Gastrocnemius medialis (tissue), 4 donors: ENCODE measurements at regions not wholly inside any gene's neighbourhood (a gene's known extent, or its start where the extent isn't known, plus 50 kb on each side); places are given as distances from the start of the nearest gene placed in this dataset.

Source experiments
- ATAC-seq, 2 donors: fragments of 150-250 bp; one replicate each; pipeline ENCODE4 v1.9.1; 2016
- DNase-seq, 2 donors: peaks; one replicate each; pipeline ENCODE4 v3.0.0-alpha.2; 2019
- H3K27ac ChIP-seq, 4 donors: fragments of 200-600 bp; sonication (generic); 1 replicate in 1 of 4; 2 replicates in 3 of 4; pipeline ENCODE4 v1.5.1; 2016 to 2018; ENCODE audit warnings: mild to moderate bottlenecking in 2 of 4, moderate library complexity in 1 of 4
- H3K27me3 ChIP-seq, 3 donors: fragments of 200-600 bp; sonication (generic) in 2 of 3; 1 replicate in 1 of 3; 2 replicates in 2 of 3; pipeline versions ENCODE4 v1.5.1 to v1.6.0; 2016 to 2019; ENCODE audit warnings: mild to moderate bottlenecking in 1 of 3, moderate library complexity in 1 of 3
- H3K36me3 ChIP-seq, 2 donors: fragments of 200-600 bp; sonication (generic) in 1 of 2; one replicate each; pipeline ENCODE4 v1.5.1; 2017 to 2018
- H3K4me1 ChIP-seq, 2 donors: fragments of 200-600 bp; sonication (generic) in 1 of 2; one replicate each; pipeline ENCODE4 v1.5.1; 2016 to 2017; ENCODE audit warnings: mild to moderate bottlenecking in 2 of 2
- H3K4me3 ChIP-seq, 4 donors: fragments of 200-600 bp; sonication (generic) in 3 of 4; 1 replicate in 1 of 4; 2 replicates in 3 of 4; pipeline ENCODE4 v1.5.1; 2016 to 2019; ENCODE audit warnings: mild to moderate bottlenecking in 2 of 4
- H3K9me3 ChIP-seq, 3 donors: fragments of 200-600 bp; sonication (generic) in 2 of 3; 1 replicate in 1 of 3; 2 replicates in 2 of 3; pipeline ENCODE4 v1.5.1; 2016 to 2019
- CTCF ChIP-seq, 5 experiments: fragments of 450-650 bp in 3 of 5; fragments of 200-600 bp in 2 of 5; sonication (generic) in 2 of 5; IDR thresholded peaks in 4 of 5; conservative IDR thresholded peaks in 1 of 5; 1 replicate in 4 of 5; 2 replicates in 1 of 5; pipeline ENCODE4 v1.5.1; 2016 to 2019; ENCODE audit warnings: antibody characterized with exemption in 5 of 5, mild to moderate bottlenecking in 3 of 5, moderate library complexity in 3 of 5
- POLR2A ChIP-seq, 2 donors: fragments of 450-650 bp; IDR thresholded peaks; one replicate each; pipeline ENCODE4 v1.6.1; 2017; ENCODE audit warnings: antibody characterized with exemption in 2 of 2, mild to moderate bottlenecking in 2 of 2, moderate library complexity in 2 of 2
- in situ Hi-C, 4 donors: fragments of 200-750 bp; cut with MboI; loops; one replicate each; pipeline versions ENCODE4 v1.15.0 to v1.8.0; 2017; ENCODE audit warnings: low sequenced_read_pairs in 4 of 4
- intact Hi-C: fragments of 100-400 bp; cut with DNase I; formaldehyde crosslinking; loops from one replicate; pipeline ENCODE4 v1.15.1; 2023; ENCODE audit warnings: low total_unique reads

GRCh38 chr12:63304887-63305316 lies 153.9 kb upstream of the AVPR1A start:
- Histone ChIP-seq H3K27me3 (no peaks in the 10 kb centered on the region), H3K9me3 (no peaks in the 10 kb centered on the region), H3K36me3 (no peaks in the 10 kb centered on the region), H3K4me1 (peaks cover 0 to 2% of the 10 kb centered on the region in 2 donors), H3K4me3 (no peak overlapping the region), H3K27ac (no peak overlapping the region)
- TF ChIP-seq POLR2A (IDR thresholded peaks at IDR 0.05) (no peak), CTCF (IDR thresholded peaks at IDR 0.05 in 4 of 5, conservative IDR thresholded peaks at IDR 0.05 in 1 of 5) (no peak)
- intact Hi-C loops = no loop called here
- ATAC-seq = no peak
- no peak for DNase-seq
- in situ Hi-C loops = no loop called here

- Histone ChIP-seq H3K27me3 (no peaks in the 10 kb centered on the region), H3K4me3 (no peak overlapping the region), H3K9me3 (no peaks in the 10 kb centered on the region), H3K4me1 (peaks cover 0 to 2% of the 10 kb centered on the region in 2 donors), H3K27ac (no peak overlapping the region), H3K36me3 (no peaks in the 10 kb centered on the region)
- TF ChIP-seq POLR2A (IDR thresholded peaks at IDR 0.05) (no peak), CTCF (IDR thresholded peaks at IDR 0.05 in 4 of 5, conservative IDR thresholded peaks at IDR 0.05 in 1 of 5) (no peak)
- intact Hi-C loops = no loop called here
- ATAC-seq (no peak), DNase-seq (no peak)
- in situ Hi-C loops = no loop called here
Measured at GRCh38 chr12:63302941-63303536, 152.0 kb upstream of the AVPR1A start.

GRCh38 chr12:63302269-63302940 lies 151.4 kb upstream of the AVPR1A start:
- DNase-seq (no peak), ATAC-seq (no peak)
- TF ChIP-seq CTCF (IDR thresholded peaks at IDR 0.05 in 4 of 5, conservative IDR thresholded peaks at IDR 0.05 in 1 of 5) (no peak), POLR2A (IDR thresholded peaks at IDR 0.05) (no peak)
- no peaks in the 10 kb centered on the region for H3K27me3 ChIP-seq
- no peak overlapping the region for H3K27ac ChIP-seq
- no peak overlapping the region for H3K4me3 ChIP-seq
- in situ Hi-C loops (no loop called here), intact Hi-C loops (no loop called here)
- no peaks in the 10 kb centered on the region for H3K9me3 ChIP-seq
- H3K4me1 ChIP-seq = no peaks in the 10 kb centered on the region
- H3K36me3 ChIP-seq = no peaks in the 10 kb centered on the region

GRCh38 chr12:63301311-63301710 lies 150.3 kb upstream of the AVPR1A start:
- Histone ChIP-seq H3K27ac (no peak overlapping the region), H3K27me3 (no peaks in the 10 kb centered on the region), H3K36me3 (no peaks in the 10 kb centered on the region), H3K4me1 (no peaks in the 10 kb centered on the region), H3K9me3 (no peaks in the 10 kb centered on the region), H3K4me3 (no peak overlapping the region)
- in situ Hi-C loops (no loop called here), intact Hi-C loops (no loop called here)
- ATAC-seq (no peak), DNase-seq (no peak)
- no peak for TF ChIP-seq CTCF (IDR thresholded peaks at IDR 0.05 in 4 of 5, conservative IDR thresholded peaks at IDR 0.05 in 1 of 5)
- TF ChIP-seq POLR2A (IDR thresholded peaks at IDR 0.05) = no peak
